ENCODE measurements at regions not wholly inside any gene's neighbourhood (a gene's known extent, or its start where the extent isn't known, plus 50 kb on each side); places are given as distances from the start of the nearest gene placed in this dataset.

- no peak overlapping the region for H3K4me2 ChIP-seq (ENCODE audit: low read depth, low read length, poor library complexity, severe bottlenecking)
- H3K9me2 ChIP-seq (replicated peaks; ENCODE audit: insufficient read depth, low read length) = no peaks in the 10 kb centered on the region
- H3K36me3 ChIP-seq (ENCODE audit: low read length) = no peaks in the 10 kb centered on the region
- H4K20me1 ChIP-seq (ENCODE audit: low read depth, low read length) = no peaks in the 10 kb centered on the region
- H3K4me3 ChIP-seq (ENCODE audit: insufficient read depth, low read length, poor library complexity, severe bottlenecking) = no peak overlapping the region
- no peak overlapping the region for H3K9ac ChIP-seq (ENCODE audit: low read length)
- H3K27me3 ChIP-seq (ENCODE audit: low read length) = no peaks in the 10 kb centered on the region
- no peaks in the 10 kb centered on the region for H3K9me3 ChIP-seq (ENCODE audit: insufficient read depth, low read length)
- no peak overlapping the region for H2AFZ ChIP-seq (ENCODE audit: low read depth, low read length, severe bottlenecking)
- TF ChIP-seq EZH2phosphoT487 (conservative IDR thresholded peaks at IDR 0.05; ENCODE audit: low read length) = no peak
- no peak for TF ChIP-seq CTCF (IDR thresholded peaks at IDR 0.05; ENCODE audit: insufficient read depth, low read length, poor library complexity, severe bottlenecking)
- no peaks in the 10 kb centered on the region for H3K79me2 ChIP-seq (ENCODE audit: insufficient read depth, low read length)
- H3F3A ChIP-seq (ENCODE audit: insufficient read depth) = no peaks in the 10 kb centered on the region
- no peak overlapping the region for H3K27ac ChIP-seq (ENCODE audit: low read depth, low read length)
Measured at GRCh38 chr2:128818704-128819491, 500.2 kb upstream of the HS6ST1 start.

- no peak overlapping the region for H3K9ac ChIP-seq (ENCODE audit: low read length)
- no peaks in the 10 kb centered on the region for H4K20me1 ChIP-seq (ENCODE audit: low read depth, low read length)
- H2AFZ ChIP-seq (ENCODE audit: low read depth, low read length, severe bottlenecking) = no peak overlapping the region
- TF ChIP-seq EZH2phosphoT487 (conservative IDR thresholded peaks at IDR 0.05; ENCODE audit: low read length) (no peak), CTCF (IDR thresholded peaks at IDR 0.05; ENCODE audit: insufficient read depth, low read length, poor library complexity, severe bottlenecking) (no peak)
- no peak overlapping the region for H3K27ac ChIP-seq (ENCODE audit: low read depth, low read length)
- no peaks in the 10 kb centered on the region for H3K27me3 ChIP-seq (ENCODE audit: low read length)
- H3K9me3 ChIP-seq (ENCODE audit: insufficient read depth, low read length) = no peaks in the 10 kb centered on the region
- no peaks in the 10 kb centered on the region for H3K9me2 ChIP-seq (replicated peaks; ENCODE audit: insufficient read depth, low read length)
- H3K4me3 ChIP-seq (ENCODE audit: insufficient read depth, low read length, poor library complexity, severe bottlenecking) = no peak overlapping the region
- no peaks in the 10 kb centered on the region for H3K79me2 ChIP-seq (ENCODE audit: insufficient read depth, low read length)
- no peaks in the 10 kb centered on the region for H3F3A ChIP-seq (ENCODE audit: insufficient read depth)
- no peaks in the 10 kb centered on the region for H3K36me3 ChIP-seq (ENCODE audit: low read length)
- H3K4me2 ChIP-seq (ENCODE audit: low read depth, low read length, poor library complexity, severe bottlenecking) = no peak overlapping the region
Measured at GRCh38 chr2:128820452-128820851, 501.8 kb upstream of the HS6ST1 start.

- H3K27me3 ChIP-seq (ENCODE audit: low read length) = no peaks in the 10 kb centered on the region
- H3K27ac ChIP-seq (ENCODE audit: low read depth, low read length) = no peak overlapping the region
- no peak overlapping the region for H3K4me3 ChIP-seq (ENCODE audit: insufficient read depth, low read length, poor library complexity, severe bottlenecking)
Measured at GRCh38 chr2:128821010-128821409, 502.3 kb upstream of the HS6ST1 start.

More at GRCh38 chr2:128821010-128821409, 502.3 kb upstream of the HS6ST1 start:
- no peaks in the 10 kb centered on the region for H3K36me3 ChIP-seq (ENCODE audit: low read length)
- no peaks in the 10 kb centered on the region for H4K20me1 ChIP-seq (ENCODE audit: low read depth, low read length)
- H3F3A ChIP-seq (ENCODE audit: insufficient read depth) = no peaks in the 10 kb centered on the region
- H3K9me3 ChIP-seq (ENCODE audit: insufficient read depth, low read length) = no peaks in the 10 kb centered on the region
- H3K9ac ChIP-seq (ENCODE audit: low read length) = no peak overlapping the region
- no peak overlapping the region for H3K4me2 ChIP-seq (ENCODE audit: low read depth, low read length, poor library complexity, severe bottlenecking)
- no peaks in the 10 kb centered on the region for H3K9me2 ChIP-seq (replicated peaks; ENCODE audit: insufficient read depth, low read length)
- TF ChIP-seq EZH2phosphoT487 (conservative IDR thresholded peaks at IDR 0.05; ENCODE audit: low read length) = no peak
- no peak for TF ChIP-seq CTCF (IDR thresholded peaks at IDR 0.05; ENCODE audit: insufficient read depth, low read length, poor library complexity, severe bottlenecking)
- H3K79me2 ChIP-seq (ENCODE audit: insufficient read depth, low read length) = no peaks in the 10 kb centered on the region
- no peak overlapping the region for H2AFZ ChIP-seq (ENCODE audit: low read depth, low read length, severe bottlenecking)
